ENCODE measurements at regions not wholly inside any gene's neighbourhood (a gene's known extent, or its start where the extent isn't known, plus 50 kb on each side); places are given as distances from the start of the nearest gene placed in this dataset.

- TF ChIP-seq POLR2AphosphoS5 (IDR thresholded peaks at IDR 0.05; ENCODE audit: low read depth, low read length) (no peak), TAF1 (IDR thresholded peaks at IDR 0.05; ENCODE audit: borderline replicate concordance, low read depth, low read length) (no peak)
These were observed 144.0 kb downstream of the THBS2 start for GRCh38 chr6:169109411-169110220.

Data from GM12892 (cell line).